Putamen (tissue), 1 donor: ENCODE measurements at regions not wholly inside any gene's neighbourhood (a gene's known extent, or its start where the extent isn't known, plus 50 kb on each side); places are given as distances from the start of the nearest gene placed in this dataset.
"Not testable (repeated sequence)": the region's sequence is repeated elsewhere in the genome, so short reads cannot be mapped to it uniquely, and the experiment has no call there.

Experiments used
- DNase-seq: peaks from one replicate; pipeline ENCODE4 v3.0.0-alpha.2; 2016; ENCODE audit warnings: low spot score

DNA sequence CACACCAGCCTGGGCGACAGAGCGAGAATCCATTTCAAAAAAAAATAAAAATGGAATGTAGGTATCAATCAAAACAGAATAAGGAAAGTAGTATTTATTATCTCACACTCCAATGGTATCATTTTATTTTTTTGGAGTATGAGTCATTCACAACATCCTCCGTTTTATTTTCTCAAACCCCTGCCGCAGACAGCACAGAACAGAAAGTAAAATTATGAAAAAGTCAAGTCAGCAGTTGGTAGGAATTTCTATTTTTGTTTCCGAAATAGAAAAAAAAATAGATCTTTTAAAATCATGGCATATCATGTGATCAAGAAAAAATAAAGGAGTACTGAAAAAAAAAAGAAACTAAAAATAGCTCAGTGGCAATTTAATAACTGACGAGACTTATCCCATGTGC, 490.7 kb upstream of the TENM3 start:
- DNase-seq: no peak

DNA sequence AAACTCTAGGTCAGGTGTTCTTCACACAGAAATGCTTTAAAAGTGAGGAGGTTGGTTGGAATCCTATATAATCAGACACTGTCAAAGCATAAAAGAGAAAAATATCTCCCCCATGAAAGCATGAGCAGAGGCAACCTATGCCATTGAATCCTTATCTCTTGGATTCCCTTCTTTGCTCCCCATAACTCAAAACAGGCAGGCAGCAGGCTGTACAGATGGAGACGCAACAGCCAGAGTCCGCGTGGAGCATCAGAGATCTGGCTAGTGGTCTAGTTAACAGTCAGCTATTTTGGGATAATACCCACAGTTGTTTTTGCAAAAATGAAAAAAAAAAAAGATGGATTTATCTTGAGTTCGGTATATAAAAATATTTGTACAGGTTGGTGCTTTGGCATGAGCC, 490.0 kb upstream of the TENM3 start:
- no peak for DNase-seq

GRCh38 chr4:181755846-181756245, 487.4 kb upstream of the TENM3 start:
- no peak for DNase-seq

- no peak for DNase-seq
These were observed 486.6 kb upstream of the TENM3 start for GRCh38 chr4:181756451-181757095.

DNA sequence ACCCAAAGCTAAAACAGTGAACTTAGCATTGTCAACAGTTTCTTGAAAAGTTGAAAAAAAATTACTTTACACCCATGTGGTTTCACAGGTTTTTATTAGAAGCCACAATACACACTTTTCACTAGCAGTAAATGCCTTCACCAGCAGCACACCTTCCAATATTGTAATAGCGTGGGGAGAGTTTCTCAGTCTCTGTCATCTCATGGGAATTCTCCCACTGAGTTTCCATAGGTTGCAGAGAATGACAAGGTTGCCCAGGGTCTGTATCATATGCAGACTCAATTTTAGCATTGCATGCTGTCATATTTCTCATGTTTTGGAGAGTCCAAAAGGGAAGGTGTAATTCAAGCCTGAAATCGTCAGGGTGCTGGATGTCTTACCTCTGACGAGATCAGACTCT, 486.1 kb upstream of the TENM3 start:
- no peak for DNase-seq

- DNase-seq: peak; percentile 15
These were observed 485.1 kb upstream of the TENM3 start for GRCh38 chr4:181757910-181758660.

DNA sequence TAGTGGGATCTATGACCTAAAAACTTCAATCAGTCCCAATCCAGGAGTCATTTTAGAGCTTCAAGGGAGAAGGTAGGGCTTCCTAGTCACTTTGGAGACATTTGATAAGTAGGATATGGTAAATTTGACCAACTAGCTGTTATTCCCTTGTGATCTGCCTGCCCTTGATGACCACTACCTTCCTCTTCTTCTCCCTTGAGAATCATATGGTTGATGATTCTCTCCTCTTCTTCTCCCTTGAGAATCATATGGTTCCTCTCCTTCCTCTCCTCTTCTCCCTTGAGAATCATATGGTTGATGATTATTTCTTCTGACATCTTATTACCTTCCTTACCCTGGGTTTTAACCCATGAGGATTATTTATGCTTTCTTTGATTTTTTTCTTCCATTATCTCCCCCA, 482.6 kb upstream of the TENM3 start:
- DNase-seq: no peak

GRCh38 chr4:181761156-181761555, 482.0 kb upstream of the TENM3 start:
- DNase-seq: no peak

DNA sequence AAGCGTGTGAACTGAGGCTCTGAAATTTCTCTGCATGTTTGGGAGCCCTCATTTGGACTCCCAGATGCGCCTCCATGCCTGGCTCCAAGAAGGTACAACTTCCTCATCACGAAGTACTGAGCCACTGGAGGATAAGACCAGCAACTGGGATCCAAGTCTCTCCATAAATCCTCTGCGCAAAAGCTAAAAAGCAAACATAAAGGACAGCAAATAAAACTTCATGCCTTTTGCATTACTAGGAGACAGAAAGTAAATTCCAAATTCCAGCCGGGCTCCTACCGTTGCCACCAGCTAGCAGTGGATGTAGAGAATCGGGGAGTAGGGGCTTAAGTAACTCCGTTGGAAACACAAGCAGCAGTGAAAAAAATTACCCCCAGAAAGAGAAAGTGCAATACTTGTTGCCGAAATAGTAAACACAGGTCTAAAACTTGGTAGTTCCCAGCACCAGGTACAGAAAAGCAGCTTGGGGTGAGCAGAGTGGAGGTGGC, 477.1 kb upstream of the TENM3 start:
- no peak for DNase-seq

GRCh38 chr4:181770971-181771370, 472.2 kb upstream of the TENM3 start:
- no peak for DNase-seq

- no peak for DNase-seq
These were observed 467.9 kb upstream of the TENM3 start for GRCh38 chr4:181775298-181775697.

GRCh38 chr4:181776264-181777054, 466.7 kb upstream of the TENM3 start:
- DNase-seq: no peak

DNA sequence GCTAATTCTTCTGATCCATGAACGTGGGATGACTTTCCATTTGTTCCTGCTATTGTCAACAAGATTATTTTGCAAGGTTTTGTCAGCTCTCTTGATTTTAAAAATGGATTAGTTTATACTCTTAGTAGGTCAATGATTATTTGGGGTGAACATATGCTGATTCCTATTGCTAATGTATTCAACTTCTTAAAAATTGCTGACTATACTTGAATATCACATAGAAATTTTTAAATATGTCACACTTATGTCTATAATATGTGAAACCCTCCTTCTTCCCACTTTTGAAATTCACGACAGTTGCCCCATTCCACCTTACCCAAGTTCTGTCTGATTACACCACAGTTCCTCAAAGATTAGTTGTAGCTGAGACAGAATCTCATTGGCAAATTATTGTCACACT, 465.7 kb upstream of the TENM3 start:
- no peak for DNase-seq

- DNase-seq: no peak
These were observed 458.3 kb upstream of the TENM3 start for GRCh38 chr4:181784881-181785280.

- DNase-seq: no peak
These were observed 450.6 kb upstream of the TENM3 start for GRCh38 chr4:181792641-181793040.

DNA sequence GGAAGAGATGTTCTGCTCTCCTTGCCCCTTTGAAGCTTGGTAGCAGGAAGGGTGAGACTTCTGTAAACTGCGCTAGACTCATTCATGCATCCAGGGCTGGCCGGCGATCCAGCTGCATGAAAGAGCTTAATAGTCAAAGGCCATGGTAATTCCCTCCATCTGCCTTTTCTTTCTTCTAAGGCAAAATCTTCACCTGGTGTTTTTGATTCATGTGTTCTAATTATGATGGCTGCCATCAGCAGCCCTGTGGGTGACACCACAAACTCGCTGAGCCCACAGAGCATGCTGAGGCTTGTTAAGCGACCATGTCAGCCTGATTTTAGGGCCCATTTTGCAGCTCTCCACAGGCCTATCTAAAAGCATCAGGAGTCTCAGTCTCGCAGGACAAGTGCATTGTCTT, 450.1 kb upstream of the TENM3 start:
- DNase-seq: no peak

- DNase-seq: no peak
These were observed 446.7 kb upstream of the TENM3 start for GRCh38 chr4:181796502-181796901.

DNA sequence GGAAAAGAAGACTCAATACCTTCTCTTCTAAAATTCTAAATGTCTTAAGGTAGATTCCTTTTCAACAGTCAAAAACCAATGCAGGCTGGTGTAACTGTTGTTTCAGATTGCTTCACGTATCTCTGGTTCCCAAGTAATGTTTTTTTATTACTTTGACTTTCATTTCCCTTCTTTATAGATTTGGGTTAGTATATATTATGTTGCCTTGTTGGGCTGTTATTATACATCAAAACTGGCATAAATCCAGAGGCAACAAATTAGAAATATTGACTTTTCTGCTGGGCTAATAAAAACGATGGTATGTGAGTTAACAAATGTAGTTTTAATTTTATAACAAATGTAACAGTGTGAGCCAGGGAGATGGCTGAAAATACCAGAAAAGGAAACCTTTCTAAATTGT, 444.7 kb upstream of the TENM3 start:
- no peak for DNase-seq

DNA sequence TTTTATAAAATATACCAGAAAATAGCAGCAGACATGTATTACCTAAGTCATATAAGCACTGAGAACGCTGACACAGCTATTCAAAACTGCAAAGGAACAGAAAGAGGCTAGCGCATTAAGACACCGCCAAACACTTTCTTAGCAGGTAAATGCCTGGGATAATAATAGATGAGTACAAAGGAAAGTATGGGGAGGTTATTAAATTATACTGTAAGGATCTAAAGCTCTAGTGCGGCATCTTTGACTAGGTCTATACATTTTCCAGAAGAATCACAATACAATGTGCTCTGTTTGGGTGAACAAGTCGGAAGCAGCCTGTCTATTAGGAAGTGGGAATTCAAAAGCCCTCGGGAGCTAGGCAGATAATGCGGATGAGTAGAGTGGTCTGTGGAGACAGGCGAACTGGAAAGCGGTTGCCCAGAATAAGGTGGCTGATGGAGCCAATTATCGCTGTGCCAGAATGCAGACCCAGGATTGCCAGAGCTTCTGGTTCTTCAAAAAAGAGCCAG, 443.6 kb upstream of the TENM3 start:
- no peak for DNase-seq

DNA sequence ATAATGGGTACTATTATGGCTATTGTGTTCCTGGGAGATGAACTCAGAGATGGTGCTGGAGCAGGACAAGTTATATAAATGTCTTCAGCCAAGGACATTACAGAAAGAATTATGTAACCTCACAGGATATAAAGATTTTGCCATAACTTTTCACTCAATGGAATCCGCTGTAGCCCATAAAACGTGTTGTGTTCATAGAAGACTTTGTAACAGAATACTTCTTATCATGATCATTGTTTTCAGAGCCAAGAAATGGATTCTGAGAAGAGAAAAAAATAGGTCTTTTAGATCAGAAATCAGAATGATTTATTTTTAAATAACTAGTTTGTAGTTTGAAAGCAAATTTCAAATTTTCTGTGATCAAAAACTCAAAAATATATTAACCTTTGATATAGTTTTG, 441.0 kb upstream of the TENM3 start:
- no peak for DNase-seq

DNA sequence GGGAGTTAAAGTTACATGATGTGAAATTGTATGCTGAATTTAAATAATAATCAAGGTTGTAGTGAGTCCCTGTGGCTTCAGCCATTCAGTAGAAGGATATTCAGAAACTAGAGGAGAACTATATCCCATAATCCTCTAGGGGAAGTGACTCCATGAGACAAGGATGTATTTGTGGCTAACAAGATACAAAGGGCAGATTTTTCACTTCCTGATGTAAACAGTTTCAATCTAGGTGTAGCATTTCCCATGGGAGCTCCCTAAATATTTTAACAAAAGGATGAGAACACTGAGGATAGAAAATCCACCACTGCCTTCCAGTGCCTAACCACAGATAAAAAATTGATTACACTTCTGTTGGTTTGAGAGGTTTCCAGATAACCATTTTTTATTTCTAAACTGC, 435.4 kb upstream of the TENM3 start:
- DNase-seq: no peak

DNA sequence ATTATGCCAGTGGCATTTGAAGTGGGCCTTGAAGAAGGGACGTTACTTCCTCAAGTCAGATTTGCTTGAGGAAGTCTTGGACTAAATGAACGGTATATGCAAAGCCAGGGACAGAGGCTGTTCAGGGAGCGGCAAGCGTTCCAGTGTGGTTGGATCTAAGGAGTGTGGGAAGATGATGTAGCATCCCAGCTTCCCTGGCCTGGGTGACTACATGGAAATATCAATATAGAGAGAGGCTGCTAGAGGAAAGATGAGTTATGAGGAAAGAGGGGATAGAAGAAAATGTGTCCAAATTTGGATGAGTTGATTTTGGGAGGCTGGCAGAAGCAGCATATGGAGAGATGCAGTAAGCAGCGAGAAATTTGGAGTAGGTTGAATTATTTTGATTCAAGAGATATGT, 432.5 kb upstream of the TENM3 start:
- no peak for DNase-seq

GRCh38 chr4:181811550-181811949, 431.7 kb upstream of the TENM3 start:
- DNase-seq: not testable (repeated sequence)
